ENCODE measurements at regions not wholly inside any gene's neighbourhood (a gene's known extent, or its start where the extent isn't known, plus 50 kb on each side); places are given as distances from the start of the nearest gene placed in this dataset.

DNA sequence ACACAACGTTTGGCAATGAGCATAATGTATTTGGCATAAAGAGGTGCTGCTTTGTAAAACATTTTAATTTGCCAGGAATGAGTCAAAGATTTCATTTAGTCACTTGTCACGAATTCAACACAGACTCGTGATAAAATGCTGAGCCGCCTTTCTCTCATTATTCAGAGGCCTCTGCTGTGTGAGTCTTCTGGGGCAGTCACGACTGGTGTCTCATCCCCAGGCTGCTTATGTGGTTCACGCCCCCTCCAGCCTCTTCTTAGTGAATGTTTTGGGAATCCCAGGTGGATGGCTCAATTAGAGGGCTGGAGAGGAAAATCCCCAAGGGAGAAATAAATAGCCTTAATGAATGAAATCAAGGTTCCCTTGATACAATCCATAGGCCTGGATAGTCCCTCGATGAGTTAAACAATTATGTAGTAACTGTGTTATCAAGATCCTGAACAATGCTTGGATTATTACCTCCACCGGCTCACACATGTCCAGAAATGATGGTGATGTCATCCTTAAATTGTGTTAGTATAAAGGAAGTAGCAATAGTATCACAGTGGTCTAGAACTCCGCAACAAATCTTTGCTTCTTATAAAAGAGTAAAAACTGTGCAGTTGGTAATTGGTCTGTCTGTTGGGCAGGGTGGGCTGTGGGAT is 192.1 kb upstream of the ADAMTS16 start:
- peaks cover 2% of the 10 kb centered on the region for H3K27me3 ChIP-seq (ENCODE audit: insufficient read depth, low read length)
- no peaks in the 10 kb centered on the region for H3K36me3 Mint-ChIP-seq (ENCODE audit: low read depth, unreplicated experiment)
- H3K4me3 Mint-ChIP-seq (ENCODE audit: unreplicated experiment), result no peak overlapping the region
- peaks cover 5% of the 10 kb centered on the region for H3K27me3 Mint-ChIP-seq (ENCODE audit: low read depth, unreplicated experiment)
- no peak overlapping the region for H3K27ac ChIP-seq (ENCODE audit: low read depth, low read length)
- FAIRE-seq (no peak), DNase-seq (ENCODE audit: low read depth) (no peak)
- no peak overlapping the region for H3K9ac ChIP-seq (ENCODE audit: low read length)
- no peak overlapping the region for H3K27ac Mint-ChIP-seq (ENCODE audit: unreplicated experiment)
- TF ChIP-seq, protein P1, sequence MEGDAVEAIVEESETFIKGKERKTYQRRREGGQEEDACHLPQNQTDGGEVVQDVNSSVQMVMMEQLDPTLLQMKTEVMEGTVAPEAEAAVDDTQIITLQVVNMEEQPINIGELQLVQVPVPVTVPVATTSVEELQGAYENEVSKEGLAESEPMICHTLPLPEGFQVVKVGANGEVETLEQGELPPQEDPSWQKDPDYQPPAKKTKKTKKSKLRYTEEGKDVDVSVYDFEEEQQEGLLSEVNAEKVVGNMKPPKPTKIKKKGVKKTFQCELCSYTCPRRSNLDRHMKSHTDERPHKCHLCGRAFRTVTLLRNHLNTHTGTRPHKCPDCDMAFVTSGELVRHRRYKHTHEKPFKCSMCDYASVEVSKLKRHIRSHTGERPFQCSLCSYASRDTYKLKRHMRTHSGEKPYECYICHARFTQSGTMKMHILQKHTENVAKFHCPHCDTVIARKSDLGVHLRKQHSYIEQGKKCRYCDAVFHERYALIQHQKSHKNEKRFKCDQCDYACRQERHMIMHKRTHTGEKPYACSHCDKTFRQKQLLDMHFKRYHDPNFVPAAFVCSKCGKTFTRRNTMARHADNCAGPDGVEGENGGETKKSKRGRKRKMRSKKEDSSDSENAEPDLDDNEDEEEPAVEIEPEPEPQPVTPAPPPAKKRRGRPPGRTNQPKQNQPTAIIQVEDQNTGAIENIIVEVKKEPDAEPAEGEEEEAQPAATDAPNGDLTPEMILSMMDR (IDR thresholded peaks at IDR 0.05; ENCODE audit: insufficient read depth, low read depth, low read length), result no peak
- TF ChIP-seq EZH2 (IDR thresholded peaks at IDR 0.05; ENCODE audit: insufficient read depth, low read length), result no peak
- no peak overlapping the region for H3K4me2 ChIP-seq (ENCODE audit: low read length)
- H3K36me3 ChIP-seq (ENCODE audit: insufficient read depth, low read length), result no peaks in the 10 kb centered on the region
- H3K9me3 Mint-ChIP-seq (ENCODE audit: unreplicated experiment), result no peaks in the 10 kb centered on the region
- no peaks in the 10 kb centered on the region for H3K4me1 ChIP-seq (ENCODE audit: insufficient read depth, low read length)
- no peak overlapping the region for H2AFZ ChIP-seq (ENCODE audit: low read depth, low read length)
- no peaks in the 10 kb centered on the region for H3K79me2 ChIP-seq (ENCODE audit: insufficient read depth, low read length)
- H3K4me3 ChIP-seq (ENCODE audit: insufficient read depth, low read depth, low read length), result no peak overlapping the region
- no peaks in the 10 kb centered on the region for H3K4me1 Mint-ChIP-seq (ENCODE audit: low read depth, unreplicated experiment)
- no peaks in the 10 kb centered on the region for H3K9me3 ChIP-seq (ENCODE audit: insufficient read depth, low read depth, low read length)
- H4K20me1 ChIP-seq (ENCODE audit: insufficient read depth, low read length), result no peaks in the 10 kb centered on the region

DNA sequence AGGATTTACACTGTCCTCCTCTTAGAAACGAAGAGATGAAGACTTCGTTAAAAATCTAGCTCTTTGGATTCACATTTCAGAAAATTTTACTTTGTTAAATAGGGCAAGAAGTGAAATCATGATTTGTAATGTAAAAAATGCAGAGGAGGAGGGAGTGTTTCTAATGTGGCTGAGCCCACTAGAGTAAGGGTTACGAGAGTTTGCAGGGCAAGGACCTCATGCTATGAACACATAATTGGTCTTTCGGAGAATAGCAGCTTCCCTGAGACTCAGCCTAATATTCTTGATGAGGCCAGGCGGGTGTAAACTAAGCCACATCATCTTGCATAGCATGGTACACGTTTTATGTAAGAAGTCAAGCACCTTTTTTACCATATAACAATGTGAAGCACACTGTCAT is 191.0 kb upstream of the ADAMTS16 start:
- no peaks in the 10 kb centered on the region for H3K36me3 Mint-ChIP-seq (ENCODE audit: low read depth, unreplicated experiment)
- no peak overlapping the region for H3K27ac Mint-ChIP-seq (ENCODE audit: unreplicated experiment)
- H3K4me1 Mint-ChIP-seq (ENCODE audit: low read depth, unreplicated experiment), result no peaks in the 10 kb centered on the region
- Histone ChIP-seq H3K9ac (ENCODE audit: low read length) (no peak overlapping the region), H3K36me3 (ENCODE audit: insufficient read depth, low read length) (no peaks in the 10 kb centered on the region), H3K4me1 (ENCODE audit: insufficient read depth, low read length) (no peaks in the 10 kb centered on the region), H3K4me2 (ENCODE audit: low read length) (no peak overlapping the region), H2AFZ (ENCODE audit: low read depth, low read length) (no peak overlapping the region), H3K27me3 (ENCODE audit: insufficient read depth, low read length) (peaks cover 2% of the 10 kb centered on the region), H3K27ac (ENCODE audit: low read depth, low read length) (no peak overlapping the region), H3K79me2 (ENCODE audit: insufficient read depth, low read length) (no peaks in the 10 kb centered on the region), H3K4me3 (ENCODE audit: insufficient read depth, low read depth, low read length) (no peak overlapping the region), H4K20me1 (ENCODE audit: insufficient read depth, low read length) (no peaks in the 10 kb centered on the region), H3K9me3 (ENCODE audit: insufficient read depth, low read depth, low read length) (no peaks in the 10 kb centered on the region)
- TF ChIP-seq EZH2 (IDR thresholded peaks at IDR 0.05; ENCODE audit: insufficient read depth, low read length), result no peak
- TF ChIP-seq, protein P1 (IDR thresholded peaks at IDR 0.05; ENCODE audit: insufficient read depth, low read depth, low read length), result no peak
- no peak for DNase-seq (ENCODE audit: low read depth)
- no peak overlapping the region for H3K4me3 Mint-ChIP-seq (ENCODE audit: unreplicated experiment)
- no peak for FAIRE-seq
- peaks cover 8% of the 10 kb centered on the region for H3K27me3 Mint-ChIP-seq (ENCODE audit: low read depth, unreplicated experiment)
- H3K9me3 Mint-ChIP-seq (ENCODE audit: unreplicated experiment), result no peaks in the 10 kb centered on the region

DNA sequence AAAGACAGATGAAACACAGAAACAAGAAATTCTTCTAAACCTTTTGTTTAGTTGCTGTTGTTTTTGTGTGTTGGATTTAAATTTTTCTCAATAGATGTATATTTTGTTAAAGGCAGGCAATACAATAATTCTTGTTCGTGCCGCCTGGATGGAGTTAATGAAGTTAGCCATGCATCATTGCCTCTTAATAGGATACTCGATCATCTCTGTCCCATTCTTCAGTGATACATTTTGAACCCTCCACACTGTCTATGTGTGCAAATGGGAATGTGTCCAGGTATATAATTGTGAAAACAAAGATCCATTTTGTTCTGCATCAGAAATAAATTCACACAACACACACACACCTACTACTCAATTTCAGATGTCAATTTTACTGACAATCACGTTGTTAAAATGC is 186.6 kb upstream of the ADAMTS16 start:
- Mint-ChIP-seq H3K27ac (ENCODE audit: unreplicated experiment) (no peak overlapping the region), H3K4me1 (ENCODE audit: low read depth, unreplicated experiment) (no peaks in the 10 kb centered on the region), H3K36me3 (ENCODE audit: low read depth, unreplicated experiment) (no peaks in the 10 kb centered on the region), H3K4me3 (ENCODE audit: unreplicated experiment) (no peak overlapping the region), H3K27me3 (ENCODE audit: low read depth, unreplicated experiment) (peaks cover 24% of the 10 kb centered on the region), H3K9me3 (ENCODE audit: unreplicated experiment) (peaks cover 6% of the 10 kb centered on the region)
- DNase-seq (ENCODE audit: low read depth) (no peak), FAIRE-seq (no peak)
- H2AFZ ChIP-seq (ENCODE audit: low read depth, low read length), result no peak overlapping the region
- H4K20me1 ChIP-seq (ENCODE audit: insufficient read depth, low read length), result no peaks in the 10 kb centered on the region
- peaks cover 7% of the 10 kb centered on the region for H3K27me3 ChIP-seq (ENCODE audit: insufficient read depth, low read length)
- no peaks in the 10 kb centered on the region for H3K4me1 ChIP-seq (ENCODE audit: insufficient read depth, low read length)
- no peak for TF ChIP-seq EZH2 (IDR thresholded peaks at IDR 0.05; ENCODE audit: insufficient read depth, low read length)
- TF ChIP-seq, protein P1 (IDR thresholded peaks at IDR 0.05; ENCODE audit: insufficient read depth, low read depth, low read length), result no peak
- H3K4me2 ChIP-seq (ENCODE audit: low read length), result no peak overlapping the region
- H3K79me2 ChIP-seq (ENCODE audit: insufficient read depth, low read length), result no peaks in the 10 kb centered on the region
- no peak overlapping the region for H3K4me3 ChIP-seq (ENCODE audit: insufficient read depth, low read depth, low read length)
- H3K9ac ChIP-seq (ENCODE audit: low read length), result no peak overlapping the region
- no peaks in the 10 kb centered on the region for H3K9me3 ChIP-seq (ENCODE audit: insufficient read depth, low read depth, low read length)
- no peak overlapping the region for H3K27ac ChIP-seq (ENCODE audit: low read depth, low read length)
- H3K36me3 ChIP-seq (ENCODE audit: insufficient read depth, low read length), result no peaks in the 10 kb centered on the region
